K562 (cell line): ENCODE measurements at regions not wholly inside any gene's neighbourhood (a gene's known extent, or its start where the extent isn't known, plus 50 kb on each side); places are given as distances from the start of the nearest gene placed in this dataset.

Source experiments
- ARID3B ChIP-seq: fragments of 250-450 bp; sonication (Bioruptor Pico); IDR thresholded peaks from 2 replicates; pipeline ENCODE4 v1.4.0; 2020; ENCODE audit warnings: borderline replicate concordance
- CBX3 ChIP-seq, 2 experiments: IDR thresholded peaks; 1 replicate in 1 of 2; 2 replicates in 1 of 2; pipeline ENCODE4 v1.6.1; 2012; ENCODE audit warnings: inconsistent platforms in 2 of 2, low read length in 2 of 2, borderline replicate concordance in 1 of 2, control low read depth in 1 of 2
- CHCHD3 ChIP-seq: fragments of 250-450 bp; sonication (Bioruptor Pico); IDR thresholded peaks from 2 replicates; pipeline ENCODE4 v2.1.2; 2022; ENCODE audit warnings: mild to moderate bottlenecking
- DPF2 ChIP-seq: fragments of 450-650 bp; IDR thresholded peaks from 2 replicates; pipeline ENCODE4 v1.6.1; 2016
- FOXA3 ChIP-seq, 2 experiments: fragments of 450-650 bp in 1 of 2; sonication (generic) in 1 of 2; formaldehyde crosslinking; IDR thresholded peaks in 1 of 2; conservative IDR thresholded peaks in 1 of 2; 2 replicates each; pipeline versions ENCODE4 v1.4.0 to v1.8.0; 2020 to 2022; ENCODE audit warnings: mild to moderate bottlenecking in 2 of 2, missing genetic modification reagents in 1 of 2
- FOXM1 ChIP-seq, 2 experiments: fragments of 450-650 bp in 1 of 2; sonication (generic) in 1 of 2; formaldehyde crosslinking in 1 of 2; IDR thresholded peaks; 2 replicates each; pipeline versions ENCODE4 v1.6.1 to v1.9.0; 2017 to 2022; ENCODE audit warnings: low read depth in 2 of 2, mild to moderate bottlenecking in 2 of 2, missing genetic modification reagents in 1 of 2, moderate library complexity in 1 of 2
- HNRNPUL1 ChIP-seq: fragments of 200-400 bp; formaldehyde crosslinking; IDR thresholded peaks from 2 replicates; pipeline ENCODE4 v1.6.1; 2017; ENCODE audit warnings: low read length
- KAT7 ChIP-seq: sonication (generic); formaldehyde crosslinking; IDR thresholded peaks from 2 replicates; pipeline ENCODE4 v1.8.0; 2022; ENCODE audit warnings: missing genetic modification reagents, mild to moderate bottlenecking, borderline replicate concordance
- PCBP2 ChIP-seq: fragments of 200-400 bp; formaldehyde crosslinking; IDR thresholded peaks from 2 replicates; pipeline ENCODE4 v1.6.1; 2018; ENCODE audit warnings: low read length, low read depth, mild to moderate bottlenecking, moderate library complexity; ENCODE audit not compliant: poor library complexity, severe bottlenecking
- RB1 ChIP-seq: fragments of 450-650 bp; IDR thresholded peaks from 2 replicates; pipeline ENCODE4 v1.6.1; 2017; ENCODE audit warnings: low read depth, mild to moderate bottlenecking
- RBBP5 ChIP-seq: fragments of 200-600 bp; sonication (generic); IDR thresholded peaks from 2 replicates; pipeline ENCODE4 v1.6.1; 2012; ENCODE audit warnings: borderline replicate concordance, mild to moderate bottlenecking, low read length, control low read depth, inconsistent platforms; ENCODE audit not compliant: insufficient read depth, poor library complexity, severe bottlenecking
- SNRNP70 ChIP-seq: fragments of 200-400 bp; formaldehyde crosslinking; optimal IDR thresholded peaks from 2 replicates; pipeline ENCODE3; 2017; ENCODE audit warnings: low read depth, low read length
- TAF15 ChIP-seq: fragments of 200-400 bp; formaldehyde crosslinking; IDR thresholded peaks from 2 replicates; pipeline ENCODE4 v1.6.1; 2017; ENCODE audit warnings: mild to moderate bottlenecking, low read depth, low read length, moderate library complexity
- TEAD2 ChIP-seq: fragments of 450-650 bp; IDR thresholded peaks from 2 replicates; pipeline ENCODE4 v1.6.1; 2016; ENCODE audit warnings: missing genetic modification characterization, control low read depth, missing compliant biosample characterization
- ZNF184 ChIP-seq: sonication (generic); formaldehyde crosslinking; IDR thresholded peaks from 2 replicates; pipeline ENCODE4 v1.5.0; 2020; ENCODE audit warnings: missing genetic modification reagents
- ZNF197 ChIP-seq: fragments of 200-800 bp; sonication (Bioruptor generic); IDR thresholded peaks from 2 replicates; pipeline ENCODE4 v1.6.1; 2016; ENCODE audit warnings: low read depth, missing genetic modification characterization, missing compliant biosample characterization
- TF ChIP-seq, protein P1 (sequence below): fragments of 200-800 bp; sonication (Bioruptor generic); IDR thresholded peaks from 2 replicates; pipeline ENCODE4 v1.6.1; 2017; ENCODE audit warnings: missing genetic modification characterization, missing compliant biosample characterization
- TF ChIP-seq, protein P2 (sequence below): fragments of 150-350 bp; conservative IDR thresholded peaks from 2 replicates; pipeline ENCODE4 v1.6.1; 2014; ENCODE audit warnings: low read length

GRCh38 chrX:144730471-144730870 is 516.8 kb upstream of the SPANXN1 start (continued):
- TF ChIP-seq ZNF197 (CRISPR knock-in tag) (no peak), ZNF184 (CRISPR knock-in tag) (no peak), ARID3B (no peak), RB1 (no peak), FOXM1 (IDR thresholded peaks at IDR 0.05; ENCODE audit: low read depth) (no peak), FOXM1 (CRISPR knock-in tag; IDR thresholded peaks at IDR 0.05; ENCODE audit: low read depth) (no peak), CHCHD3 (CRISPR knock-in tag) (no peak), TEAD2 (tag) (no peak), TAF15 (no peak), KAT7 (CRISPR knock-in tag) (no peak), HNRNPUL1 (no peak), RBBP5 (no peak), PCBP2 (no peak), FOXA3 (CRISPR knock-in tag; conservative IDR thresholded peaks at IDR 0.05 in 1 of 2, IDR thresholded peaks at IDR 0.05 in 1 of 2) (no peak), CBX3 (IDR thresholded peaks at IDR 0.05; ENCODE audit: borderline replicate concordance in 1 of 2, low read length in 2 of 2) (no peak), SNRNP70 (no peak), DPF2 (no peak)
- TF ChIP-seq, protein P1, sequence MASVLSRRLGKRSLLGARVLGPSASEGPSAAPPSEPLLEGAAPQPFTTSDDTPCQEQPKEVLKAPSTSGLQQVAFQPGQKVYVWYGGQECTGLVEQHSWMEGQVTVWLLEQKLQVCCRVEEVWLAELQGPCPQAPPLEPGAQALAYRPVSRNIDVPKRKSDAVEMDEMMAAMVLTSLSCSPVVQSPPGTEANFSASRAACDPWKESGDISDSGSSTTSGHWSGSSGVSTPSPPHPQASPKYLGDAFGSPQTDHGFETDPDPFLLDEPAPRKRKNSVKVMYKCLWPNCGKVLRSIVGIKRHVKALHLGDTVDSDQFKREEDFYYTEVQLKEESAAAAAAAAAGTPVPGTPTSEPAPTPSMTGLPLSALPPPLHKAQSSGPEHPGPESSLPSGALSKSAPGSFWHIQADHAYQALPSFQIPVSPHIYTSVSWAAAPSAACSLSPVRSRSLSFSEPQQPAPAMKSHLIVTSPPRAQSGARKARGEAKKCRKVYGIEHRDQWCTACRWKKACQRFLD, result no peak
- TF ChIP-seq, protein P2, sequence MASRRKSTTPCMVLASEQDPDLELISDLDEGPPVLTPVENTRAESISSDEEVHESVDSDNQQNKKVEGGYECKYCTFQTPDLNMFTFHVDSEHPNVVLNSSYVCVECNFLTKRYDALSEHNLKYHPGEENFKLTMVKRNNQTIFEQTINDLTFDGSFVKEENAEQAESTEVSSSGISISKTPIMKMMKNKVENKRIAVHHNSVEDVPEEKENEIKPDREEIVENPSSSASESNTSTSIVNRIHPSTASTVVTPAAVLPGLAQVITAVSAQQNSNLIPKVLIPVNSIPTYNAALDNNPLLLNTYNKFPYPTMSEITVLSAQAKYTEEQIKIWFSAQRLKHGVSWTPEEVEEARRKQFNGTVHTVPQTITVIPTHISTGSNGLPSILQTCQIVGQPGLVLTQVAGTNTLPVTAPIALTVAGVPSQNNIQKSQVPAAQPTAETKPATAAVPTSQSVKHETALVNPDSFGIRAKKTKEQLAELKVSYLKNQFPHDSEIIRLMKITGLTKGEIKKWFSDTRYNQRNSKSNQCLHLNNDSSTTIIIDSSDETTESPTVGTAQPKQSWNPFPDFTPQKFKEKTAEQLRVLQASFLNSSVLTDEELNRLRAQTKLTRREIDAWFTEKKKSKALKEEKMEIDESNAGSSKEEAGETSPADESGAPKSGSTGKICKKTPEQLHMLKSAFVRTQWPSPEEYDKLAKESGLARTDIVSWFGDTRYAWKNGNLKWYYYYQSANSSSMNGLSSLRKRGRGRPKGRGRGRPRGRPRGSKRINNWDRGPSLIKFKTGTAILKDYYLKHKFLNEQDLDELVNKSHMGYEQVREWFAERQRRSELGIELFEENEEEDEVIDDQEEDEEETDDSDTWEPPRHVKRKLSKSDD, result no peak
